H9 (cell line): ENCODE measurements at regions not wholly inside any gene's neighbourhood (a gene's known extent, or its start where the extent isn't known, plus 50 kb on each side); places are given as distances from the start of the nearest gene placed in this dataset.

Experiments used
- DNase-seq: peaks from one replicate; pipeline ENCODE4 v3.0.0-alpha.2; 2017
- H2AFZ ChIP-seq: one replicate; pipeline ENCODE4 v1.6.1; 2013; ENCODE audit warnings: mild to moderate bottlenecking, low read length, control low read depth, moderate library complexity
- H2AK5ac ChIP-seq: 2 replicates; pipeline ENCODE4 v1.6.1; 2013; ENCODE audit warnings: low read length, control low read depth, mixed read lengths; ENCODE audit not compliant: insufficient read length
- H2BK120ac ChIP-seq: one replicate; pipeline ENCODE4 v1.6.1; 2013; ENCODE audit warnings: low read depth, mild to moderate bottlenecking, low read length, control low read depth, inconsistent platforms; ENCODE audit not compliant: poor library complexity, severe bottlenecking
- H2BK12ac ChIP-seq: 2 replicates; pipeline ENCODE4 v1.6.1; 2013; ENCODE audit warnings: low read length, control low read depth, mixed read lengths, low read depth; ENCODE audit not compliant: insufficient read length
- H2BK15ac ChIP-seq: 2 replicates; pipeline ENCODE4 v1.6.1; 2013; ENCODE audit warnings: low read depth, low read length, control low read depth
- H2BK20ac ChIP-seq: one replicate; pipeline ENCODE4 v1.6.1; 2013; ENCODE audit warnings: low read depth, mild to moderate bottlenecking, low read length, control low read depth, inconsistent platforms; ENCODE audit not compliant: poor library complexity, severe bottlenecking
- H2BK5ac ChIP-seq: 2 replicates; pipeline ENCODE4 v1.6.1; 2013; ENCODE audit warnings: low read length, control low read depth, mixed read lengths; ENCODE audit not compliant: insufficient read length
- H3K14ac ChIP-seq: 2 replicates; pipeline ENCODE4 v1.6.1; 2013; ENCODE audit warnings: low read length, control low read depth; ENCODE audit not compliant: insufficient read depth
- H3K18ac ChIP-seq: 2 replicates; pipeline ENCODE4 v1.6.1; 2013; ENCODE audit warnings: low read depth, mild to moderate bottlenecking, mixed read lengths, low read length, control low read depth; ENCODE audit not compliant: insufficient read length
- H3K23ac ChIP-seq: 2 replicates; pipeline ENCODE4 v1.6.1; 2013; ENCODE audit warnings: low read length, control low read depth, mixed read lengths, low read depth; ENCODE audit not compliant: insufficient read length
- H3K23me2 ChIP-seq: 2 replicates; pipeline ENCODE4 v1.6.1; 2013; ENCODE audit warnings: low read depth, mild to moderate bottlenecking, mixed read lengths, low read length, control low read depth; ENCODE audit not compliant: insufficient read length, poor library complexity, severe bottlenecking
- H3K27ac ChIP-seq: 2 replicates; pipeline ENCODE4 v1.5.1; 2013; ENCODE audit warnings: low read length, control low read depth, mixed read lengths, low read depth; ENCODE audit not compliant: insufficient read length
- H3K27me3 ChIP-seq: 2 replicates; pipeline ENCODE4 v1.6.1; 2013; ENCODE audit warnings: low read length, control low read depth, inconsistent platforms; ENCODE audit not compliant: insufficient read depth
- H3K4ac ChIP-seq: 2 replicates; pipeline ENCODE4 v1.6.1; 2013; ENCODE audit warnings: low read depth, mild to moderate bottlenecking, control low read depth, inconsistent platforms, low read length, moderate library complexity
- H3K4me1 ChIP-seq: 2 replicates; pipeline ENCODE4 v1.6.1; 2013; ENCODE audit warnings: low read length, control low read depth, inconsistent platforms; ENCODE audit not compliant: insufficient read depth
- H3K4me2 ChIP-seq: 2 replicates; pipeline ENCODE4 v1.6.1; 2013; ENCODE audit warnings: low read length, control low read depth, mixed read lengths; ENCODE audit not compliant: insufficient read length, insufficient read depth
- H3K56ac ChIP-seq: 2 replicates; pipeline ENCODE4 v1.6.1; 2013; ENCODE audit warnings: low read depth, mild to moderate bottlenecking, mixed read lengths, low read length, control low read depth; ENCODE audit not compliant: insufficient read length
- H3K79me1 ChIP-seq: 2 replicates; pipeline ENCODE4 v1.6.1; 2013; ENCODE audit warnings: low read depth, mild to moderate bottlenecking, moderate library complexity, low read length, control low read depth, inconsistent platforms; ENCODE audit not compliant: insufficient read depth, poor library complexity, severe bottlenecking
- H3K79me2 ChIP-seq: 2 replicates; pipeline ENCODE4 v1.6.1; 2013; ENCODE audit warnings: low read length, control low read depth, inconsistent platforms; ENCODE audit not compliant: insufficient read depth
- H3K9ac ChIP-seq: 2 replicates; pipeline ENCODE4 v1.6.1; 2013; ENCODE audit warnings: low read length, control low read depth, mixed read lengths; ENCODE audit not compliant: insufficient read length; ENCODE audit errors: extremely low read depth
- H3K9me3 ChIP-seq: one replicate; pipeline ENCODE4 v1.6.1; 2013; ENCODE audit warnings: low read depth, low read length, inconsistent platforms; ENCODE audit not compliant: control insufficient read depth
- H3T11ph ChIP-seq: one replicate; pipeline ENCODE4 v1.6.1; 2013; ENCODE audit warnings: mild to moderate bottlenecking, low read length, control low read depth, inconsistent platforms
- H4K20me1 ChIP-seq: one replicate; pipeline ENCODE4 v1.6.1; 2013; ENCODE audit not compliant: control insufficient read depth, insufficient read length, insufficient read depth
- H4K5ac ChIP-seq: 2 replicates; pipeline ENCODE4 v1.6.1; 2013; ENCODE audit warnings: low read depth, mild to moderate bottlenecking, mixed read lengths, low read length, control low read depth; ENCODE audit not compliant: insufficient read length
- H4K8ac ChIP-seq: replicated peaks from 2 replicates; pipeline ENCODE4 v1.6.1; 2013; ENCODE audit warnings: low read length, control low read depth, mixed read lengths, low read depth; ENCODE audit not compliant: insufficient read length
- H4K91ac ChIP-seq: 2 replicates; pipeline ENCODE4 v1.6.1; 2013; ENCODE audit warnings: low read depth, mild to moderate bottlenecking, moderate library complexity, mixed read lengths, low read length, control low read depth; ENCODE audit not compliant: insufficient read length
- H3K27ac Mint-ChIP-seq, 3 experiments: 2 replicates in 2 of 3; 3 replicates in 1 of 3; pipeline ENCODE4 v1.8.0; 2020 to 2021; ENCODE audit warnings: mixed read lengths in 3 of 3, mild to moderate bottlenecking in 1 of 3, moderate library complexity in 1 of 3
- H3K27me3 Mint-ChIP-seq: 2 replicates; pipeline ENCODE4 v1.8.0; 2021; ENCODE audit warnings: low read depth, mild to moderate bottlenecking, moderate library complexity, mixed read lengths
- H3K36me3 Mint-ChIP-seq, 3 experiments: 2 replicates in 2 of 3; 3 replicates in 1 of 3; pipeline ENCODE4 v1.8.0; 2020 to 2021; ENCODE audit warnings: low read depth in 3 of 3, mixed read lengths in 3 of 3; ENCODE audit not compliant: insufficient read depth in 1 of 3
- H3K4me1 Mint-ChIP-seq, 2 experiments: 2 replicates each; pipeline ENCODE4 v1.8.0; 2020; ENCODE audit warnings: mixed read lengths in 2 of 2
- H3K4me3 Mint-ChIP-seq, 2 experiments: 2 replicates in 1 of 2; 3 replicates in 1 of 2; pipeline ENCODE4 v1.8.0; 2020 to 2021; ENCODE audit warnings: mild to moderate bottlenecking in 2 of 2, mixed read lengths in 2 of 2, moderate library complexity in 1 of 2
- H3K9me3 Mint-ChIP-seq, 2 experiments: 2 replicates in 1 of 2; 3 replicates in 1 of 2; pipeline ENCODE4 v1.8.0; 2020; ENCODE audit warnings: mild to moderate bottlenecking in 2 of 2, mixed read lengths in 2 of 2, moderate library complexity in 1 of 2
- CTCF ChIP-seq: fragments of 200-600 bp; sonication (generic); conservative IDR thresholded peaks from 3 replicates; pipeline ENCODE4 v1.8.0; 2021; ENCODE audit warnings: antibody characterized with exemption, mild to moderate bottlenecking
- WGBS: extraction: QIAGEN DNeasy Blood & Tissue Kit; methylation state at CpG from one replicate; pipeline ENCODE4 v1.1.7; 2013; ENCODE audit warnings: missing lambda C conversion rate, low lambda C conversion rate, mixed read lengths; ENCODE audit not compliant: insufficient read length; ENCODE audit errors: extremely low coverage; 5-methylcytosine and 5-hydroxymethylcytosine counted together

GRCh38 chr14:100466111-100466856 is 120.9 kb downstream of the BEGAIN start:
- WGBS = no CpG with 5 or more reads among the region's 9 CpGs
- Histone ChIP-seq H3K4me1 (peaks cover 5% of the 10 kb centered on the region; the same call in 1 of the 2 replicates), H3K27me3 (no peaks in the 10 kb centered on the region), H4K20me1 (no peaks in the 10 kb centered on the region), H3K79me2 (no peaks in the 10 kb centered on the region), H2AK5ac (no peak overlapping the region), H3T11ph (no peak overlapping the region), H2BK15ac (no peak overlapping the region), H3K4ac (no peak overlapping the region), H4K8ac (no peak overlapping the region), H3K23me2 (no peaks in the 10 kb centered on the region), H3K23ac (no peak overlapping the region), H3K9ac (no peak overlapping the region), H3K9me3 (no peaks in the 10 kb centered on the region), H2BK12ac (no peak overlapping the region), H2BK20ac (no peak overlapping the region), H2BK120ac (no peak overlapping the region), H4K91ac (no peak overlapping the region), H3K4me2 (no peak overlapping the region), H2BK5ac (no peak overlapping the region), H3K14ac (no peak overlapping the region), H3K56ac (no peak overlapping the region), H3K79me1 (no peaks in the 10 kb centered on the region), H3K27ac (no peak overlapping the region), H4K5ac (no peak overlapping the region), H3K18ac (no peak overlapping the region), H2AFZ (no peak overlapping the region)
- H3K4me1 Mint-ChIP-seq = peaks cover 27 to 30% of the 10 kb centered on the region in 2 experiments
- peaks cover 70% of the 10 kb centered on the region for H3K27me3 Mint-ChIP-seq
- H3K27ac Mint-ChIP-seq = no peak overlapping the region; a peak in 1 of 7 replicates
- H3K4me3 Mint-ChIP-seq = peak overlapping the region; percentile 12 to 30; a peak in 4 of 5 replicates
- DNase-seq = peak; percentile 84
- peak; percentile 70 for TF ChIP-seq CTCF
- 0 out of 7 replicates have a peak, but pooled peaks cover 0 to 2% (median 0%) of the 10 kb centered on the region in 3 experiments for H3K36me3 Mint-ChIP-seq
- H3K9me3 Mint-ChIP-seq = no peaks in the 10 kb centered on the region
